B cell (primary cell): ENCODE measurements at regions not wholly inside any gene's neighbourhood (a gene's known extent, or its start where the extent isn't known, plus 50 kb on each side); places are given as distances from the start of the nearest gene placed in this dataset.

Experiments used
- EZH2 ChIP-seq: IDR thresholded peaks from 2 replicates; pipeline ENCODE4 v1.6.1; 2012; ENCODE audit warnings: borderline replicate concordance, low read depth, mild to moderate bottlenecking, moderate library complexity, low read length; ENCODE audit not compliant: insufficient read depth, poor library complexity, severe bottlenecking
- TF ChIP-seq, protein P1 (sequence below): fragments of 200-600 bp; IDR thresholded peaks from one replicate; pipeline ENCODE4 v1.8.0; 2022; ENCODE audit warnings: antibody characterized with exemption, mild to moderate bottlenecking

DNA sequence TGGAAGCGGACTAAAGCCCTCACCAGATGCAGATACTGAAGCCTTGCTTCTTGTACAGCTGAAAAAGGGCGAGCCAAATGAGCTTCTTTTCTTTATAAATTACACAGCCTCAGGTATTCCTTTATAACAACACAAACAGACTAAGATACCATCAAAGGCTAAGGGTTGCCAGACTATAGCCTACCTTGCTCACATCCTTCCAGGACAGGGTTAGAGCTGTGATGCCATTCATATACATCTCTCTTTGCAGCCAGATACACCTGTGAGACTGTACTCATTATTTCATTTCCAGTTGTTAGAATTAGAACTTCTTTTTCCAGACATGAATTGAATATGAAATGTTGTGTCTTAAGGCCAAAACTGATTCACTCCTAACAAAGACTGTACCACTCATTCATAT, 262.8 kb upstream of the NR2F2 start:
- TF ChIP-seq EZH2: no peak
- TF ChIP-seq, protein P1, sequence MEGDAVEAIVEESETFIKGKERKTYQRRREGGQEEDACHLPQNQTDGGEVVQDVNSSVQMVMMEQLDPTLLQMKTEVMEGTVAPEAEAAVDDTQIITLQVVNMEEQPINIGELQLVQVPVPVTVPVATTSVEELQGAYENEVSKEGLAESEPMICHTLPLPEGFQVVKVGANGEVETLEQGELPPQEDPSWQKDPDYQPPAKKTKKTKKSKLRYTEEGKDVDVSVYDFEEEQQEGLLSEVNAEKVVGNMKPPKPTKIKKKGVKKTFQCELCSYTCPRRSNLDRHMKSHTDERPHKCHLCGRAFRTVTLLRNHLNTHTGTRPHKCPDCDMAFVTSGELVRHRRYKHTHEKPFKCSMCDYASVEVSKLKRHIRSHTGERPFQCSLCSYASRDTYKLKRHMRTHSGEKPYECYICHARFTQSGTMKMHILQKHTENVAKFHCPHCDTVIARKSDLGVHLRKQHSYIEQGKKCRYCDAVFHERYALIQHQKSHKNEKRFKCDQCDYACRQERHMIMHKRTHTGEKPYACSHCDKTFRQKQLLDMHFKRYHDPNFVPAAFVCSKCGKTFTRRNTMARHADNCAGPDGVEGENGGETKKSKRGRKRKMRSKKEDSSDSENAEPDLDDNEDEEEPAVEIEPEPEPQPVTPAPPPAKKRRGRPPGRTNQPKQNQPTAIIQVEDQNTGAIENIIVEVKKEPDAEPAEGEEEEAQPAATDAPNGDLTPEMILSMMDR: no peak
